GM19452 (cell line): ENCODE measurements at regions not wholly inside any gene's neighbourhood (a gene's known extent, or its start where the extent isn't known, plus 50 kb on each side); places are given as distances from the start of the nearest gene placed in this dataset.
"Not testable (repeated sequence)": the region's sequence is repeated elsewhere in the genome, so short reads cannot be mapped to it uniquely, and the experiment has no call there.

Source experiments
- ATAC-seq: cut with Tn5 transposase; IDR thresholded peaks from one replicate; pipeline ENCODE4 v1.9.1; 2021; ENCODE audit not compliant: unreplicated experiment

- ATAC-seq: no peak
Observed at GRCh38 chr20:26218301-26218700, 521.6 kb upstream of the ZNF337 start.

- ATAC-seq: no peak
Observed at GRCh38 chr20:26216025-26216424, 519.4 kb upstream of the ZNF337 start.

- ATAC-seq: no peak
Observed at GRCh38 chr20:26214991-26215390, 518.3 kb upstream of the ZNF337 start.

DNA sequence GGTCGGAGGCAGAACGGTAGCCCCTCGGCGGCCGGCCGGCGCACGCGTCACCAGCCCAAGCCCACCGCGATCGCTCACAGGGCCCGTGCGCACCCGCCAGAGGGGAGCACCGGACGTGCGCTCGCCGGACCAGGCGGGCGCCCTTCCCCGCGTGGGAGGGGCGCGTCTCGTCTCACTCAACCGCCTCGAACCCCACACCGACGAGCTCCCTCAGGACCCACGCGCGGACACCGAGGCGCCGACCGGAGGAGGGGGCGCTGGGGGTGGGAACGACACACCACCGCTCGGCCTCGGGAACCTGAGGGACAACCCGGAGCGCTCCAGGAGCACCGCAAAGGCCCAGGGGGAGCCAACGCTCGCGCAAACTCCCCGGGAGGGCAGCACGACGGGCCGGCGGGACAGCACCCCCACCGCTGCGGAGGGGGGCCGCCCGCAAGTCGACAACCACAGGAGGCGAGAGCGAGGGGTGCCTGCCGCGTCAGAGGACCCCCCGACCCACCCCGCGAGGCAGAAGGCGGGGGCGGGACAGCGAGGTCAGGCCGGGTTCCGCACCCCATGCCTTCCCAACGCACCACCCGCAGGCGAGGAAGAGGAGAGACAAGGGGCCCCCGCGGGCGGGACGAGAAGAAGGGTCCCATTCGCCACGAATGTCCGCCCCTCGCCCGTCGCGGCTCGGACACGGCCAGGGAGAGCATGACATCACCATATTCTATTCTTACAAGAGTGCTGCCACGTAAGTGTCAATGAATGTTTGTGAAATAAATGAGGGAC is 512.7 kb upstream of the ZNF337 start:
- ATAC-seq: no peak

DNA sequence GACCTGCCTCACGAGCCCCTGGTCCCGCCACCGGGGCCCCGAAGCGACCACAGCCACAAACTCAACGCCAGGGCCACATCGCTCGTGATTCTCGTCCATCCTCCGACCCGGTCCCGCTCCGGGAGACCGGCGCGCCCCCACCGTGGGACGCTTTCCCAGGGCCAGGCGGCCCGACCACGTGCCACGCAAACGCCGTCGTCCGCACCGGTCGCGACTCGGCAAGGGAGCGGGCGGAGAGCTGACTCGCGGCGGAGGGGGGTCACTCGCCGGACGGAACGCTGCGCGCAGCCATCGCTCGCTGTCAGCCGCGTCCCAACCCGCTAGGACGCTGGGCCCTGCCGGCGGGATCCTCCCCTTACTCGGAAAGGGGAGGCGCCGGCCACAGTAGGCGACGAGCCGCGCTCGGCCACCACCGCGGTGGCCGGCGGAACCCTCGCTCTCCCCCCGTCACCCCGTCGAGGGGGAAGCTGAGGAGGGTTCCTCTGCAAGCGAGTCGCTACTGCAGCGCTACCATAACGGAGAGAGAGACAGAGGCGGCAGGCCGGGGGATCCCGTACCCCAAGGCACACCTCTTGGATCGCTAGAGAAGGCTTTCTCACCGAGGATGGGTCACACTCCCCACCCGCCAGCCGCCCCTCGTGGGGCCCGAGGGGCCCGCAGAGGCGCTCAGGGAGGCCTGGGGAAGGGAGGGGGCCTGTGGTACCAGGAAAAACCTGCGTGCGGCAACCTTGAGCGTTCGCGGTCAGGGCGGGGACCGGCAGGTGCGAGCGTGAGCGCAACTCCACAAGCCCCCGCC is 511.8 kb upstream of the ZNF337 start:
- ATAC-seq: no peak

DNA sequence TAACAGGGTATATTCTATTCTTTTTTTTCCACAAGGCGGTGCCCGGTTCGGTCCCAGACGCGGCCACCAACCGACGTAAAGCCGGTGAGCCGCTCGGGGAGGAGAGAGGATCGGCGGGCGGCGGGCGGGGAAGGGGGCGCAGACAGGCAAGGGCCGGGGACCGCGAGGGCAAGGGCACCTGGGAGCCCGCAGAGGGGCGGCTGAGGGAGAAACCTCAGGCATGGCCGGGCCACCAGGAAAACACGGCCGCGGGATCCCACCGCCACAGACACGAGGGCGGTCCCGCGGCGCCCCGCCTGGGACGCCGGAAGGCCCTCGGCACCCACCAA is 511.3 kb upstream of the ZNF337 start:
- not testable (repeated sequence) for ATAC-seq

- ATAC-seq: no peak
Observed at GRCh38 chr20:26207237-26207966, 510.7 kb upstream of the ZNF337 start.

- ATAC-seq: no peak
Observed at GRCh38 chr20:26205350-26205749, 508.7 kb upstream of the ZNF337 start.

GRCh38 chr20:26201026-26201425 is 504.4 kb upstream of the ZNF337 start:
- ATAC-seq: not testable (repeated sequence)

DNA sequence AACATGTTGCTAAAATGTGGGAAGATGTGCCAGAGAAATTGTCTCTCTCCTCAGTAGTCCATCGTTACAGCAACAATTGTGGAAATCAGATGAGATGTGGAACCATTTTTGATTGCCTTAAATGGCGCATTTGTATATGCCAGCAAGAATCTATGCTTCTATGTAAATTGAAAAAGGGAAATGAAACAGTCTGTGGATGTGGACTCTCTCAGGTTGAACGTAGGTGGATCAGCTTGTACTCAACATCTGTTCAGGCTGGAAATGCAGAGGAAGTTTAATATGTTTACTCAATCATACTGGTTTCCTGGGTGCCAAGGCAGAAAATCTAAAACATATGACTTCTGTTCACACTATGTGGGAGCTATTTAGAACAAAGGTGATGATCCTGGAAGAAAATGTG is 490.7 kb upstream of the ZNF337 start:
- ATAC-seq: not testable (repeated sequence)

GRCh38 chr20:26183720-26184119 is 487.1 kb upstream of the ZNF337 start:
- not testable (repeated sequence) for ATAC-seq

GRCh38 chr20:26181364-26181763 is 484.7 kb upstream of the ZNF337 start:
- not testable (repeated sequence) for ATAC-seq

DNA sequence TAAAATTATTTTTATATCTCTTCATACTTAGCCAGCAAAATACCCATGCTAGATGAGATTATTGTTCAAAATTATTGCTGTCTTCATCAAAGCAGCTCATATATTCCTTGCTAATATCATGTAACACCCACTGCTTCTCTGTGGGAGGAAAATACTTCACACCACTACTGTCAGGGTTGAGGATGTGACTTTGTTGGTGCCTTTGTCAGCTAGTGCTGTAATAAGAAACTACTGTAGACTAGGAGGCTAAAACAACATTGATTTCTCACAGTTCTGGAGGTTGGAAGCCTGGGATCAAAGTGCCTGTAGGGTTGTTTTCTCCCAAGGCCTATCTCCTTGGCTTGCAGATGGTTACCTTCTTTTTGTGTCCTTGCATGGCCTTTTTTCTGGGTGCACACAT is 475.2 kb upstream of the ZNF337 start:
- not testable (repeated sequence) for ATAC-seq

- ATAC-seq: no peak
Observed at GRCh38 chr20:26169506-26169905, 472.9 kb upstream of the ZNF337 start.

GRCh38 chr20:26167499-26167898 is 470.8 kb upstream of the ZNF337 start:
- no peak for ATAC-seq

DNA sequence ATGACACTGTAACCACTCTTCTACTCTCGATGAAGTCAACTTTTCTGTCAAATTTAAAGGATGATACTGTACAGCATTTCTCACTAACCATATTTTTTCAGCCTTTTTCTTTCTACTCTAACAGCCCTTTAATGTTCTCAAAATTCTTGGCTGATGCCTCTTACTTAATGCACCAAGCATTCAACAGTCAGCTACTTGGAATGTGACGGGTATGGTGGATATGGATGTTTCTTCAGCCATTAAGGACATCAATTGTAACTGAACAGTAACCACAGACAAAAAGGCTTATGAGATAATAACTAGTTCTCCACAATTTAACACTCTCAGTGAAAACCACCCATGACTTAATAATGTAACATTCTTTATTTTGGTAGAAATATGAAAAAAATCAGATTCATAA is 467.2 kb upstream of the ZNF337 start:
- no peak for ATAC-seq

DNA sequence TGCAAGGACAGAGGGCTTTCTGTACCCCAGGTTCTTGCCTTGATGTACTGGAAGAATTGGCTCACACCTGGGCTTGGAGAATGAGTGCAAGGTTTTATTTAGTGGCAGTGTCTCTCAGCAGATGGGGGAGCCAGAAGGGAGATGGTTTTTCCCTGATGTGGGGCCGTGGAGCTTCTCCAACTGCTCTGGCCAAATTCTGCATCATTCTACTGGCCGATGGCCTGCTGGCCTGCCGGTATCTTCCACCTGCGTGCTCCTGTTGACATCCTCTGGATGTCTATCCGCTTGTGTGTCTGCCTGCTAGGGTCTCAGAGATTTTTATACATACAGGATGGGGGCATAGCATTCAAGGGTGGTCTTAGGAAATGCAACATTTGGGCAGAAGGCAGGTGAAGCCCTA is 466.5 kb upstream of the ZNF337 start:
- not testable (repeated sequence) for ATAC-seq

DNA sequence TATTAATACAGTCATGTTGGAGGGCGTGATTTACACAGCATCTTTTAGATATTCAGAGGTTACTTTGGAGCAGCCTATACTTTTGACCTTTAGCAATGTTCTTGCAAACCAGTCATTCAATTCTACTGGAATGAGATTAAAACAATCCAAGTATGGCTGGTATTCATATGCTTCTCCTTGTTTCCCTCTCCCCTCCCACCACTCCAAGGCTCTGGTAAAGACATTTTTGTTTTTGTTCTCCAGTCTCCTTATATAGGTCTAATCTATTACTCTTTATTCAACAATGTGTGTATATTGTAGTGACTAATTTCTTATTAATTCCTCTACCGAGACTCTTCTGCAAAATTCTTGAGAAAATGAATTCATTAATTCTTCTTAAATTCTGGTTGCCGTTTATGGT is 465.1 kb upstream of the ZNF337 start:
- not testable (repeated sequence) for ATAC-seq

DNA sequence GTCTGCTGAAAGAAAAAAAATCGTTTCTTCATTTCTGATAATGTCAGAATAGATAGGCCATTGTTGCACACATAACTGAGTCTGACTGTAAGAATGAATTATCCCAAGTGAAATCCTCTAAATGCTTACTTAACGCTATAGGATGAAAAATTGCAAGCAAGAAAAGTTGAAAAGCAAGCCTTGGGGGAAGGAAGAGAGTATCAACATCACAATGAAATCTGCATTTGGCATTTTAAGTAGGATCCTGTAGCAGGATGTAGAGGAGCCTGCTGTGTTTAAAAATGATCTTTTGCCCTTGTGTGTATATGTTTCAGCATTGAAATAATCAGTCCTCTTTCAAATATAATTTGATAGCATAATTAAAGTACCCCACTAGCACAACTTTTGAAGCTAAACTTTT is 464.3 kb upstream of the ZNF337 start:
- ATAC-seq: not testable (repeated sequence)

- no peak for ATAC-seq
Observed at GRCh38 chr20:26154224-26154623, 457.6 kb upstream of the ZNF337 start.

- ATAC-seq: no peak
Observed at GRCh38 chr20:26135325-26136110, 438.9 kb upstream of the ZNF337 start.
